ENCODE measurements at regions not wholly inside any gene's neighbourhood (a gene's known extent, or its start where the extent isn't known, plus 50 kb on each side); places are given as distances from the start of the nearest gene placed in this dataset.
A peak's percentile ranks its signal among the peaks of the same experiment; 100 is the strongest.
"Not testable (repeated sequence)": the region's sequence is repeated elsewhere in the genome, so short reads cannot be mapped to it uniquely, and the experiment has no call there.

GRCh38 chrX:86887341-86887740 is 630.3 kb upstream of the KLHL4 start:
- no peak for DNase-seq

DNA sequence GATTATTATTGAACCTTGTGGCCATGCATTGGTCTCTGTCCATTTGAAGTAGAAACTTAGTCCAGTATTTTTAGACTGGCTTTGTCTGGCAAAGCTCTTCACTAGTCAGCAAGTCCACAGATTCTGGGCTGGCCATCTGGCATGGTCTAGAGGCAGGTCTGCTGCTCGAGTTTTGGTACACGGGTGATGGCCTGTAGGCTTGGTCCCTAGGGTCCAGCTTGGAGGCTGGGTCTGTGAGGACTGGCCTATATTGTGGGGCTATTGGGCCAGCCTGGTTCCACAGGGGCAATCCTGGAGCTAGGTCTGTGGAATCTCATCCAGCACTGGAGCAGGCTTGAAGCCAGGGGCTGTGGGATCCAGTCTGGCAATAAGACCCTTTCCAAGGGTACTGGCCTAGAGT is 607.6 kb upstream of the KLHL4 start:
- DNase-seq: no peak

GRCh38 chrX:86910602-86911311 is 606.8 kb upstream of the KLHL4 start:
- no peak for DNase-seq

DNA sequence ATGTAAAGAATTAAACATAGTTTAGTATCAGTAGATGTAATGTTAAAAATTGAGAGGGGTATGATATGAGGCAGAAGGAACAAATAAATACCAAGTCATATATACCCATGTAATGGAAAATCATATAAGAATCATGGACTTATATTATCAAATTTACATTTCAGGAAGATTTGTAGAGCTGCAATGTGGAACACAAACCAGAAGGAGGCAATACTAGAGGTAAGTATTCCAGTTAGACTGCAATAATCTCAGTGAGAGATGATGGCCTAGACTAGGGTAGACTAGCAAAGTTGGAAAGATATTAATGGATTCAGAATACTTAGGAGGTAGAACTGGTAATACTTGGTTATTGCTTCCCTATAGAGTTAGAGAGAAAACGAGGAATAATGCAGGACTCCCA is 603.0 kb upstream of the KLHL4 start:
- DNase-seq: no peak

GRCh38 chrX:86917959-86918358 is 599.6 kb upstream of the KLHL4 start:
- no peak for DNase-seq

GRCh38 chrX:86930419-86930818 is 587.2 kb upstream of the KLHL4 start:
- DNase-seq: no peak

DNA sequence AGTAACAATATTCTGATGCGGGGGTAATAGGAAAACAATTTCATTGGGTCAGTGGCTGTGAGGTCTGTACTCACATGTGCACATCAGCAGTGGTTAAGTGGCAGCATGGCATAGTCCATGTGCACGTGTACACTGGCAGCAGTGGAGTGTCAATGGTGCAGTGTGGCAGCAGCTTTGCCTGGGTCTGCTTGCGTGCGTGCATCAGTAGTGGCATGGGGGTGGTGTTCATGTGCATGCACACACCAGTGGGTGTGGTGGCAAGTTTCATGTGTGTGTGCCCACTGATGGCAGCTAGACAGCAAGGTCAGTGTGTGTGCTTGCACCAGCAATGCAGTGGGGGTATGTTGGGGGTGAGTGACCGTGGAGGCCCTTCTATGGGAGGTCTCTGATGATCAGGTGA is 581.6 kb upstream of the KLHL4 start:
- no peak for DNase-seq

- peak; percentile 0 for DNase-seq
Measured at GRCh38 chrX:86946569-86946968, 571.0 kb upstream of the KLHL4 start.

GRCh38 chrX:86964321-86964720 is 553.3 kb upstream of the KLHL4 start:
- no peak for DNase-seq

- no peak for DNase-seq
Measured at GRCh38 chrX:86981326-86981879, 536.2 kb upstream of the KLHL4 start.

GRCh38 chrX:86987351-86987750 is 530.3 kb upstream of the KLHL4 start:
- DNase-seq: not testable (repeated sequence)

DNA sequence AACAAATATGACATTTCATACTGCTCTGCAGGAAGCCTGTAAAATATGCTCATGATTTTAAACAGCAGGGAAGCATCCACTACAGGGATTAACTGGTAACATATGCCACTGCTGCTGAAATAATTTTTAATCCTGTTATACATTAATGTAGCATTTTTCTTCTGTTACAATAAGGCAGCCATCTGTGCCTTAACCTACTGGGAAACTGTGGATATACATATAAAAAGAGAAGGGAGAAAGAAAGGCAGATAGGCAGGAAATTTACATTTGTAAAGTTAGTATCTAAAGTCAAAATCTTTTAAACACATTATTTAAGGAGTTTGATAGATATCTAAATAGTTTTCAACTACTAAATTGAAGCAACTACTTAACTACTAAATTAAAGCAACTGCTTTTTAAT is 514.6 kb upstream of the KLHL4 start:
- no peak for DNase-seq

DNA sequence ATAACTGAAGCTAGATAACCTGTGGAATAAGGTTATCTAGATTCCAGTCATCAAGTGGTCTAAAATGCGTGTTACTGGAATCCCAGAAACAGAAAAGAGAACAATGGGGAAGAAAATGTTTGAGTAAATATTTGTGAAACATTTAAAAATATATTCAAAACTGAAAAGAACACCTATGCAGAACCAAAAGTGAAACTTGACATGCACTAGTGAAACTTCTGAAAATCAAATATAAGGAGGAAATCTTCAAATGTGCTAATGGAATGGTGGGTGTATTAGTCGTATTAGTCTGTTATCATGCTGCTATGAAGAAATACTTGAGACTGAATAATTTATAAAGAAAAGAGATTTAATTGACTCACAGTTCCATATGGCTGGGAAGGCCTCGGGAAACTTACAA is 512.4 kb upstream of the KLHL4 start:
- no peak for DNase-seq

DNA sequence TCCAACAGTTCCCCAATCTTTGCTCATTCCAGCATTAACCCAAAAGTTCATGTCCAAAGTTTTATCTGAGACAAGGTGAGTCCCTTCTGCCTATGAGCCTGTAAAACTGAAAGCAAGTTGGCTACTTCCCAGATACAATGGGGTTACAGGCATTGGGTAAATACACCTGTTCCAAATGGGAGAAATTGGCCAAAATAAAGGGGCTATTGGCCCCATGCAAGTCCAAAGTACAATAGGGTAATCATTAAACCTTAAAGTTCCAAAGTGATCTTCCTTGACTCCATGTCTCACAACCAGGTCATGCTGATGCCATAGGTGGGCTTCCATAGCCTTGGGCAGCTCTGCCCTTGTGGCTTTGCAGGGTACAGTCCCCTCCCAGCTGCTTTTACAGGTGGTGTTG is 511.7 kb upstream of the KLHL4 start:
- DNase-seq: no peak

DNA sequence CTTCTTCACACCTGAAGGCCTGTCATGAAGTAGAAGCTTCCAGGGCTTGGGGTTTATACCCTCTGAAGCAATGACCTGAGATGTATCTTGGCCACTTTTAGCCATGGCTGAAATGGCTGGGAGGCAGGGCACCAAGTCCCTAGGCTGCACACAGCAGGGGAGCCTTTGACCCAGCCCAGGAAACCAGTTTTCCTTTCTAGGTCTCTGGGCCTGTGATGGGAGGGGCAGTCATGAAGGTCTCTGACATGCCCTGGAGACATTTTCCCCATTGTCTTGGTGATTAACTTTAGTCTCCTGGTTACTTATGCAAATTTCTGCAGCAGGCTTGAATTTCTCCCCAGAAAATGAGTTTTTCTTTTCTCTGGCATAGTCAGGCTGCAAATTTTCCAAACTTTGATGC is 511.0 kb upstream of the KLHL4 start:
- DNase-seq: no peak

GRCh38 chrX:87017210-87017609 is 500.4 kb upstream of the KLHL4 start:
- no peak for DNase-seq

DNA sequence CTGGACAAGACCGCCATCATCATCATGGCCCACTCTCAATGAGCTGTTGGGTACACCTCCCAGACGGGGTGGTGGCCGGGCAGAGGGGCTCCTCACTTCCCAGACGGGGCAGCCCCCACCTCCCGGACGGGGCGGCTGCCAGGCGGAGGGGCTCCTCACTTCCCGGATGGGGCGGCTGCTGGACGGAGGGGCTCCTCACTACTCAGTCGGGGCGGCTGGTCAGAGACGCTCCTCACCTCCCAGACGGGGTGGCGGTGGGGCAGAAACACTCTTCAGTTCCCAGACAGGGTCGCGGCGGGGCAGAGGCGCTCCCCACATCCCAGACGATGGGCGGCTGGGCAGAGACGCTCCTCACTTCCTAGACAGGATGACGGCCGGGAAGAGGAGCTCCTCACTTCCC is 484.5 kb upstream of the KLHL4 start:
- not testable (repeated sequence) for DNase-seq

GRCh38 chrX:87045352-87045751 is 472.2 kb upstream of the KLHL4 start:
- DNase-seq: no peak

DNA sequence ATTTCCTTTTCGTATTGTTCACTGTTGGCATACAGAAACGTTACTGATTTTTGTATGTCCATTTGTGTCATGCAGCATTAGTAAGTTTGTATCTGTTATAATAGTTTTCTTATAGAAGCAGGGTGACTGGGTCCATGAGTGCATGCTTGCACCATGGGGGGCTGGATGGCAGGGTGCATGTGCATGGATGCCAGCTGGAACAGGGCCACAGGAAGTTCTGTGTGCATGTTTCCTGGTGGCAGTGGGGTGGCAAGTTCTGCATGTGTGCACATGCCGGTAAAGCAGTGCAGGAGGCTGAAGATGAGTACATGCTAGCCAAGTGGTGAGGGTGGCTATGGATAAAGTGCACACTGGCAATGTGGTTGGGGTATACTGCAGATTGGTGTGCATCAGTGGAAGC is 468.0 kb upstream of the KLHL4 start:
- DNase-seq: no peak

DNA sequence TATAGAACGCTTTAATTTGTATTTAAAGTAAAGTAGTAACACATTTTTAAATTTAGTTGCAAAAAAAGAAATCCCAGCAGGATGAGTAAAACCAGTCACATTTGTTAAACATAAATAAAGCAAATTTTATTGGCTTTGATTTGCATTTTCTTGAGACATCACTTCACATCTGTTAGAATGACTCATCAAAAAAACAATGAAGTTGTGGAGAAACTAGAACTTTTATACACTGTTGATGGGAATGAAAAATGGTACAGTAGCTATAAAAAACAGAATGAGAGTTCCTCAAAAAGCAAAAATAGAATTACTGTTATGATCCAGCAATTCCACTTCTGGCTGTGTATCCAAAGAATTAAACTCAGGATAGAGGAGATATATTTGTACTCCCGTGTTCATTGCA is 454.0 kb upstream of the KLHL4 start:
- DNase-seq: no peak

DNA sequence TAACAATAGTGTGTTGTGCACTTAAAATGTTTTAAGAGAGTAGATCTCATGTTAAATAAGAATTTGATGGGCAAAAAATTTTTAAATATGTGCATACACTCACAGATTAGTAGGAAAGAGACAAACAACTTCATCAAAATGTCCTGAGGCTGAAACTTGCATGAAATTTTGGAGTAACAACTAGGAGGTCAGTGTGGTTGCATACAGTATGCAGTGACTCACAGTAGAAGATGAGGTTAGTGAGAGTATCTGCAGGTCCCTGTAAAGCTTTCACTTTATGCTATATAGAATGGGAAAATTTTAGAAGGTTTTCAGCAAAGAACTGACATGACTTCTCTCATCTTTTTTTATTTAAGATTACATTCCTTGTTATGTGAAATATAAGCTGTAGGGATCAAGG is 453.1 kb upstream of the KLHL4 start:
- no peak for DNase-seq

DNA sequence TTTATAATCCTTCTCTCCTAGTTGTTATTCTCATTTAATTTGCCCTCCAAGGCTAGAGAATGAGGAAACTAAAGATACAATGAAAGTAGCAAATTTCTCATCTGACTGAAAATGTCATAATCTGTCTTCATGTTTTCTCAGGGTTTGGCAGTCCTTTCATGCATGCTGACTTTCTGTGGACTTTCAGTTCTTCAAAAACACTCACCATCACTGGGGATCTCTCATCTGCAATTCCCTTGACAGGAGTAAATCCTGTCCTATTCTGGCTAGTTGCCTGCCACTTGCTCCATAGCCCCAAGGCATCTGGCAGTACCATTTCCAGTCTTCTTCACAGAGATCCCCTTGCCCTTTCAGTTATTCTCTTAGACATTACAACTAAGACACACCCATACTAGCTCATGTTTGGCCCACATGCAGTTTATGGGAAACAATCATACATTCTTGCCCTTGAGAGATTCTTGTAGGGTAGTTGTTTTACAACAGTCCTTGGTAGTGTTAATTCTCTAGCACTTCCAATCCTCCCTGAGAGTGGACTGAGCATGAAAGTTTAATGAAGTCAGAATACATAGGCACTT is 449.7 kb upstream of the KLHL4 start:
- no peak for DNase-seq

- no peak for DNase-seq
Measured at GRCh38 chrX:87078231-87078630, 439.4 kb upstream of the KLHL4 start.

GRCh38 chrX:87098477-87098876 is 419.1 kb upstream of the KLHL4 start:
- DNase-seq: no peak

DNA sequence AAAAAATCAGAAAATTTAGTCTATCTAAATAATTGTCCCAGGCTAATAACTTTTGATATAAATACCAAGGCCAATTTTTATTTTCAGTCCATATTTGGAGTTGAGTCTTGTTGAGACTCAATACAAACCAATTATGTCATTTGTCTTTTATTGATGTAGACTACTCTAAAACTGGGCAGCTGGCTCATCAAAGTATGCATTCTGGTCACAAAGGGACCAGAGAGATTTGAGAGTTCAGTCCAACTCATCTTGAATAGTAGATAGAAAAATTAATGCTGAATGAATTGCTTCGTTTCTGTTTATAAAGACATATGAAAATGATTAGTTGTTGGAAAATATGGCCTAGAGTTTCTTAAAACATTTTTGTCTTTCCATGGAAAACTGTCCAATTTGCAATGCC is 412.5 kb upstream of the KLHL4 start:
- no peak for DNase-seq
